ENCODE measurements at regions not wholly inside any gene's neighbourhood (a gene's known extent, or its start where the extent isn't known, plus 50 kb on each side); places are given as distances from the start of the nearest gene placed in this dataset.

- TF ChIP-seq CTCF (IDR thresholded peaks at IDR 0.05) (no peak), POLR2AphosphoS5 (IDR thresholded peaks at IDR 0.05; ENCODE audit: low read depth, low read length) (no peak)
These were observed 1136.2 kb downstream of the BRD1 start for GRCh38 chr22:48691431-48691851.

Data from Panc1 (cell line).